ENCODE measurements at regions not wholly inside any gene's neighbourhood (a gene's known extent, or its start where the extent isn't known, plus 50 kb on each side); places are given as distances from the start of the nearest gene placed in this dataset.

GRCh38 chr10:8269976-8270375 lies 215.5 kb downstream of the GATA3 start:
- TF ChIP-seq PRDM15 (CRISPR knock-in tag; IDR thresholded peaks at IDR 0.05) (no peak), POLR2A (IDR thresholded peaks at IDR 0.05; ENCODE audit: low read depth, low read length) (no peak), BRCA1 (IDR thresholded peaks at IDR 0.05; ENCODE audit: low read depth, low read length) (no peak), CTCF (IDR thresholded peaks at IDR 0.05 in 2 of 3, conservative IDR thresholded peaks at IDR 0.05 in 1 of 3; ENCODE audit: control insufficient read depth in 2 of 3, extremely low read depth in 1 of 3, insufficient read depth in 1 of 3, low read depth in 3 of 3, low read length in 3 of 3) (no peak)
